NCI-H510A treated with DMSO at 0.1 percent for 48 hours (cell line): ENCODE measurements at regions not wholly inside any gene's neighbourhood (a gene's known extent, or its start where the extent isn't known, plus 50 kb on each side); places are given as distances from the start of the nearest gene placed in this dataset.
"Not testable (repeated sequence)": the region's sequence is repeated elsewhere in the genome, so short reads cannot be mapped to it uniquely, and the experiment has no call there.

Source experiments
- DNase-seq: peaks from one replicate; lab custom pipeline; 2025; lab: John Stamatoyannopoulos, UW

DNA sequence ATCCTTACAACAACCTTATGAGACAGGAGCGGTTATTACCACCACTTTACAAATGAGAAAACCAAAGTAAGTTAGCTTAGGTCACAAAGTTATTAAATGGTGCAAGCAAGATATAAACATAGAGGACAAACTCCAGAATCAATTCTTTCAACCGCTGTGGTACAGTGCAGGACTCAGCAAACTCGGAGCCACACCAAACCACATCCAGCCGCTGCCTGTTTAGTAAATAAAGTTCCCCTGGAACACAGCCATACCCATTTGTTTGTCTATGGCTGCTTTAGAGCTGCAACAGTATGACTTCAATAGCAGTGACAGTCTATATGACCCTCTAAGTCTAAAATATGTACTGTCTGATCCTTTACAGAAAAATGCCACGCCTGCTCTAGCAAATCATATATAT lies 1567.2 kb upstream of the WWC1 start:
- DNase-seq, result no peak

DNA sequence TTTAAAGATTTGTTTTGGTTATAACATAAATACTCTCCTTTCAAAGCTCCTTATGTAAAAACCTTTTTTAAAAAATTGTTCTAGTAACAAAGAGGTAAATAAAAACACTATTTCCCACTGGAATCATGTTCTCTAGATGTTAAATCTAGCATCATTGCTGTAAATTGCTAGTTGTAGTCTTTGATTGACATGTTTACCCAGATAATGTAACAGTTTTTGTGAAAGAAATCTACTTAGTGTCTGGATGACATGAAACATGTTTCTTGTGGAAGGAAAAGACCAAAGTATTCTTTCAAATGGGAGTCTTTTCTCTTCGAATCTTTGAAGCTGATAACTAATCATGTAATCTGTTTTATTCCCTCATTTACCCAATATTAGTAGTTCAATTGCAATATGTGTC lies 1565.9 kb upstream of the WWC1 start:
- no peak for DNase-seq

DNA sequence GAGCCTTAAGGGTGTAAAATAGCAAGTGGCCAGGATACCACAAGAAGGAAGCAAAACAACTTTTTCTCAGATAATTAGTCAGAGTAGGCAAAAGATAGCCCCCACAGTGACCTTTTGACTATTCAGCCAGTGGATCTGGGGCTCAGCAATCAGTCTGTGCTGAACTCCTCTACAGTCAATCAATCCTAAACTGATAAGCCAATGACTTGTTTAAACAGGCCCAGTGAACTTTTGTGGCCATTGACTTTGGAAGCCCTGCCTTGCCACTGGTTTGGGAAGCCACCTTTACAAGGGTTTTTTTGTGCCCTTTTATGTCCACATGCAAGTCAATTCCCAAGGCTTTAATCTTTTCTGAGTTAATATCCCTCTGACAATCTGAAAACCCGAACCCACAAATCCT lies 1565.0 kb upstream of the WWC1 start:
- no peak for DNase-seq

DNA sequence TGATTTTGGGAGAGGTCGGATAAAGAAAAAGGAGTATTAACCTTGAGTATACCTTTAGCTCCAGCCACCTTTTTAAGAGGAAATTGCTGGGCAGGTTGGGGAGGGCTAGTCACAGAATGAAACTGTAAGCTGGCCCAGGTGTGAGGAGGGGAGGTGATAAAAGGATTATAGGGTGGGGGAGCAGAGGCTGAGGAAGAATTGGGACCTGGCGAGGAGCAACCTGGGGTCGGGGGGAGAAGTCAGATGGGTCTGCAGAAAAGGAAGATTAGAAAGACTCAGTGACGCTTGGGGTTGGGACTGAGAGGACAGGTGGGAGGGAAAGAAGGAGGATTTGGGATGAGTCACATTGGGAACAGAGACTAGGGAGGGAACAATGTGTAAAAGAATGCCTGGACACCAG lies 1548.5 kb upstream of the WWC1 start:
- DNase-seq, result not testable (repeated sequence)

DNA sequence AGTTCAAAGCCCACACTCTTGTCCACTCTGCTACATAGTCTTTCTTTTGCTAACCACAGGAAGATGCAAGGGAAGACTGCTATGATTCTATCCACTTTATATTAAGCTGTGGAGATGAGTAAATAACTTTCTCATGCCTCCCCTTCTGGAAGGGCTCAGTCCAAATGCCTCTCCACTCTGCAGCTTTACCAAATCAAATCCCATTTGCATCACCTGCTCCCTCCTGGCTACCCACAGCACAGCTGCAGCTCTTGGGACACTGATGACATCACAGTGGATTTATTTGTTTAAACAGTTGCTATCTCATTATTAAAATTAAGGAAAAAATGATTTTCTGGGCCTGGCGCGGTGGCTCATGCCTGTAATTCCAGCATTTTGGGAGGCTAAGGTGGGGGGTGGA lies 1544.9 kb upstream of the WWC1 start:
- no peak for DNase-seq

DNA sequence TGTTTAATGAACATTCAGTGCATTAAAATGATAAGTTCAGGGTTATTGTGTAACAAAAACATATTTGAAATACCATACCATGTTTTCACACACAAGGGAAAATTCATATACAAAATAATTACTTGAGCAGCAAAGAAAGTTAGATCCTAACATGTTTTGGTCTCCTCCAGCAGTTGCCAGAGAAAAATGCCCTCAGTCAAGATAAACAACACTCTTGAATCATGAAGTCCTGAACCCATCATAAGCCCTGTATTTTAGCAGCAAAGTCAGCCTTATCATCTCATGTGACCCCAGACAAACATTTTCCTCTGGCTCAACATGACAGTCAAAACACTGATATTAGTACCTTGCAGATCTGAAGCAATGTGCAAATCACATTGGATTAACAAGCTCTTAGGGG lies 1541.1 kb upstream of the WWC1 start:
- DNase-seq, result no peak

DNA sequence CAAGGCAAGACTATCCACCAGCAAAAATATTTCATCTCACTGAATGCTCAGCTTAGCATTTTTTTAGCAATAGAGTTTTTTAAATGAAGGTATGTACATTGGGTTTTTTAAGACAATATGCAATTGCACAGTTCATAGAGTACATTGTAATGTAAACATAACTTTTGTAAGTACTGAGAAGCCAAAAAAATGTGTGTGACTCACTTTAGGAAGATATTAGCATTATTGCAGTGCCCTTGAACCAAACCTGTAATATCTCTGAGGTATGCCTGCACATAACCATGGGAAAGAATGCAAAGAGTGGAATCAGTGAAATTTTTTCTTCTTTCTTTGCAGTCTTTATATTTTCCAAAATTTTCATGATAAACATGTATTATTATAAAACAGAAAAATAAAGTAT lies 1533.3 kb upstream of the WWC1 start:
- DNase-seq, result no peak

DNA sequence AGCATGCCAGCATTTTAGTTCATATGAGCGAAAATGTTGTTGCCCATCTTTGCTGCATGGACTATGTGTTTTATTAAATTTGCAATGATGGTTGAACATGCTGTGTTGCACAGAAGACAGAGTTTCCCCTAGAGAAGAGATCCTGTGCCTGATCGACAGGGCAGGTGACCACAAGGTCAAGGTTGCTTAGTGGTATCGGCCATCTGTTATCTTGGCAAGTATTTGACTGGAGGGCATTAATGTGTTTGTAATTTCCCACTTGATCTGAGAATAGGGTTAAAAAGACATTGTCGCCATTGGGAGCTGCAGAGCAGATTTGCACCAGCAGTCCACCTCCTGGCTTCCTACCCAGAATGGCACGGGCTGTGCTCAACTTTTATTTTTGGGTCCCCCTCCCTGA lies 1523.6 kb upstream of the WWC1 start:
- no peak for DNase-seq

DNA sequence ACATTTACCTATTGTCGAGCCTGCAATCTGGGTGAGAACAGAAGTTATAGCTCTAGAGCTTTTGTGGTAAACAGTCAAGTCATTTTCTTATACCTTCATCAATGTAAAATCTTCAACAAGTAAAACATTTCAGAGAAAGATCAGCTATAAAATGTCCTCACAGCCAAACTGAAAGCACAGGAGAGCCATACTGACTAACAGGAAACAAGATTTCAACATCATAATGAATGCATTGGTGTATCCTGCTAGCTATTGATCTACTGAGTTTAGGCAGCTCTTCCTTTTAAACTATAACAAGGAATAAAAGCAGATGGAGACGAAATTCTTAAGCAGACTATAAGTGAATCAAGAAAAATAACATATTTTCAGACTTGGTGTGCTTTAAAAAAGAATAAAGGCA lies 1522.9 kb upstream of the WWC1 start:
- no peak for DNase-seq

DNA sequence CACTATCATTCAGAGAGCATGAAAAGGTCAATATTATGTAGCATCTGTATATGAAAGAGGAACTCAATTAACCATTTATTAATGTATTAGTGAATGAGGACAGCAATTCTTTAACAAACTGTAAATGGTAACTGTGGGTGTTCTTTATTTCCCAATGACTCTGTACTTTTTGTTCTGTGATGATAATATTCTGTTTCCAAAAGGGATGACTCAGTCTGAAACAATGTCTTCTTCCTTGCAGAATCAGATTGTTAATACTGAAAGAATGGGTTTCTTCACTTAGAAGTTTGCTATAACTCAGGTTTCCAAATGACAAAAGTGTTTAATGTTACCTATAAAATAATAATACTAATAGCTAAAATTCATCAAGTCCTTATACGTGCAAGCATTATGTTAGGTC lies 1518.7 kb upstream of the WWC1 start:
- no peak for DNase-seq

DNA sequence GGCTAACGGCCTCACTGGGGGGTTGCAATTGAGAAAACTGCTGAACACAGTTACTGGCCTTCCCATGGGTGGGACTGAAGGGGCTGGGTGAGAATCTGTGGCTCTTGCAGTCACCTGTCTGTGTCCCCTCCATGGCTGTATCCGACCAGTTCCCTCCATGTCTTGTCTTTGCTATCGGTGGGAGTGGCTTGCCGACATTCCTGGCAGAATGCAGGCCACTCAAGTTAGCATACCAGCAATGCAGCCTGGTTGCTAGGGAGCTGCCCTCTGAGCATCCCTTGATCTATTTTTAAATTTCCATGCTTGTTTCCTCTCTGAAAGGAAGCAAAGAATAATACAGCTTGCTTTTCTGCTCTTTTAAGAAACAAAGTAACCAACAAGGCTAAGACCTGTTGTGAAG lies 1509.7 kb upstream of the WWC1 start:
- DNase-seq, result no peak

DNA sequence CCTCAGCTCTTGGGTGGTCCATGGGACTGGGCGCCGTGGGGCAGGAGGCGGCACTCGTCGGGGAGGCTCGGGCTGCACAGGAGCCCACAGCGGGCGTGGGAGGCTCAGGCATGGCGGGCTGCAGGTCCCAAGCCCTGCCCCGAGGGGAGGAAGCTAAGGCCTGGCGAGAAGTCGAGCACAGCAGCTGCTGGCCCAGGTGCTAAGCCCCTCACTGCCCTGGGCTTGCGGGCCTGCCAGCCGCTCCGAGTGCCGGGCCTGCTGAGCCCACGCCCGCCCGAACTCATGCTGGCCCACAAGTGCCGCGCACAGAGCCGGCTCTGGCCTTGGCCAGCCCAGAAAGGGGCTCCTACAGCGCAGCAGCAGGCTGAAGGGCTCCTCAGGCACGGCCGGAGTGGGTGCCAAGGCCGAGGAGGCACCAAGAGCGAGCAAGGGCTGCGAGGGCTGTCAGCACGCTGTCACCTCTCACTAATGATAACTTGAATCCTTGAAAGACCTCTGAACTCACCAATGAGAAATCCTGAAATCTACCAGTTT lies 1506.8 kb upstream of the WWC1 start:
- no peak for DNase-seq

DNA sequence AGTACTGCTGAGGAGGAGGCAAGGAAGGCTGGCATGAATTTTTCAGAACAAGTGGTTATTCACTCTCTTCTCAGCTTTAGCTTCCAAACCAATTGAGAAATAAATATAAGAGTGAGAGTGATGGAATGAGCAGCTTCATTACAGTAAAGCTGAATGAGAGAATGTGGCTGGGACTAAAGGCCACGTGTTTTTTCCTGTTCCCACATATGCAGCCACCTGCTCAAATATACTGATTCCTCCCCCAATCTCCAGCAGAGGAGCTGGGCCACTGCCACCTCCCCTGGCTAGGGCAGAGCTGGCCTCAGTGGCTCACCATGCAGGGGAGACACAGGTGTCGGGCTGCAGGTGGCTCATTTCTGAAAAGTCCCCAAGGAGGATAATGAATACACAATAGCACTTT lies 1505.3 kb upstream of the WWC1 start:
- DNase-seq, result no peak

DNA sequence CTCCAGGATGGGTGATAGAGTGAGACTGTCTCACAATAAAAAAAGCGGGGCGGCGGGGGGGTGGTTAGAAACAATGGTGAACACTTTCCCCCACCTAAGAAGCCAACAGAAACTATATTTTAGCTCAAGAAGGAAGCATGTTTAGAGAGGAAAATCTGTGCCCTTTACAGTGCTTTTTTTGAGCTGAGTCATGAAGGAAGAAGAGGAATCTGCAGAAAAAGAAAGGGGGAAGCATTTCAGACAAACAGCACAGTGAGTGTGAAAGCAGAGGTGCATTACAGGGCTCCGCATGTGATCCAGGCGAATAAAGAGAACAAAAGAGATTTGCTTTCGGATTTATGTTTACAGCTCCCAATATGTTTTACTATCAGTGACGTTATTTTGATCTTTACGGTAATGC lies 1504.6 kb upstream of the WWC1 start:
- no peak for DNase-seq

DNA sequence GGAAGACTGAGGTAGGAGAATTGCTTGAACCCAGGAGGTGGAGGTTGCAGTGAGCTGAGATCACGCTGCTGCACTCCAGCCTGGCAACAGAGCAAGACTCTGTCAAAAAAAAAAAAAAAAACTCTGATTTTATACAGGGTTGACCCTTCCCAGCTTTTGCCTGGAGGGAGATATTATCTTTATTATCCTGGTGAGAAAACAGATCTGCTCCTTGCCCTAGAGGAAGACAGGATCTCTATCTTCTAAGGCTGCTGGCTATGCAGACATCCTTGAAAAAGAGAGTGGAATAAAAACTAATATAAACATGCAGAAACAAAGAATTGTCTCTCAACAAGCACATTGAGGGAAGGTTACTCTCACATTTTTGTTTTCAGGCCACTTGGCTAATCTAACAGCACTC lies 1503.4 kb upstream of the WWC1 start:
- no peak for DNase-seq

DNA sequence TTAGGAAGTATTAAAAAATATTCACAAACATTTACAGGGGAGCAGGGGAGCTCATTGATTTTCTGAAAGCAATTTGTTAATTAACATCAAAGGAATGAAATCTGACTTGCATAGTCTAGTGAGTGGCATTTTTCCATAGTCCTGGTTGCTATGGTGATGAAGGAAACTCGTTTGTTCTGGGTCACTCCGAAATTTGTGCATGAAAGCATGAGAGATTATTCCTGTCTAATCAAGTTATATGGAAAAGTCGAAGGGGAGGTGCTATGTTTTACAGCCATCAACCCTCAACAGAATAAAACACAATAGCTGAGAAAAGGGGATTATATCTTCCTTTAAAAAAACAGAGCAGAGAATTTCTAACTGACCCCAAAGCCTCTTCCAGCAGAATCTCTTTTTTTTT lies 1495.7 kb upstream of the WWC1 start:
- no peak for DNase-seq

DNA sequence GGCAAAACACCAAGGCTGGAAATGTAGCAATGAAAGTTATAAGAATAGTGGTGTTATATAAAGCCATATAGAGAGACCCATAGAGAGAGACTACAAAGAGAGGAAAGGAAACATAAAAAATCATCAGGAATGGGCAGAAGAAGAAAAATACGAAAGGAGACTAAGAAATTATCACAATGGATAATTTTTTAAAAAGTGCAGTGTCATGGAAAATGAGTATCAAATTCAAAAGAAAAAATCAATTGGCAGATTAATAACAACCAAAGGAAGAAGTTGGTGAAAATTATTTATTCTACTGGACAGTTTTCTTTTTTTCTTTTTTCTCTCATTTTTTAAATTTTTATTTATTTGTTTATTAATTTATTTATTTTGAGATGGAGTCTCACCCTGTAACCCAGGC lies 1488.4 kb upstream of the WWC1 start:
- no peak for DNase-seq

DNA sequence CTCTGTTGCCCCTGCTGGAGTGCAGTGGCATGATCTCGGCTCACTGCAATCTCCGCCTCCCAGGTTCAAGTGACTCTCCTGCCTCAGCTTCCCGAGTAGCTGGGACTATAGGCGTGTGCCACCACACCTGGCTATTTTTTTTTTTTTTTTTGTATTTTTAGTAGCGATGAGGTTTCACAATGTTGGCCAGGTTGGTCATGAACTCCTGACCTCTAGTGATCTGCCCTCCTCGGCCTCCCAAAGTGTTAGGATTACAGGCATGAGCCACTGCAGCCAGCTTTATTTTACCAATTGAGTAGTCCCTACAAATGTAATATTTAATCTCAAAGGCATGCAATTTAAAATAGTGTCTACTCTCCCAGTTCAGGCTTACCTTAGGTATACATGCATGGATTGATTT lies 1487.2 kb upstream of the WWC1 start:
- DNase-seq, result not testable (repeated sequence)

DNA sequence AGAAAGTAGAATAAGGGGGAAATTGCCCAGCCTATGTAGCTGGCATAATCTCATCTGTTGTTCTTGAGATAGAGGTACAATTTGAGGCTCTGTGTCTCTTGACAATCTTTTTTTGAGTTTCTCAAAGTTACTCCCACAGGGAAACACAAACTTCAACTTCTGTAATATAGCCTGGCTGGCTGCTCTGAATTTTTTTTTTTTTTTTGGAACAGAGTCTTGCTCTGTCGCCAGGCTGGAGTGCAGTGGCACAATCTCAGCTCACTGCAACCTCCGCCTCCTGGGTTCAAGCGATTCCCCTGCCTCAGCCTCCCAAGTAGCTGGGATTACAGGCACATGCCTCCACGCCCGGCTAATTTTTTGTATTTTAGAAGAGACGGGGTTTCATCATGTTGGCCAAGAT lies 1486.8 kb upstream of the WWC1 start:
- not testable (repeated sequence) for DNase-seq

DNA sequence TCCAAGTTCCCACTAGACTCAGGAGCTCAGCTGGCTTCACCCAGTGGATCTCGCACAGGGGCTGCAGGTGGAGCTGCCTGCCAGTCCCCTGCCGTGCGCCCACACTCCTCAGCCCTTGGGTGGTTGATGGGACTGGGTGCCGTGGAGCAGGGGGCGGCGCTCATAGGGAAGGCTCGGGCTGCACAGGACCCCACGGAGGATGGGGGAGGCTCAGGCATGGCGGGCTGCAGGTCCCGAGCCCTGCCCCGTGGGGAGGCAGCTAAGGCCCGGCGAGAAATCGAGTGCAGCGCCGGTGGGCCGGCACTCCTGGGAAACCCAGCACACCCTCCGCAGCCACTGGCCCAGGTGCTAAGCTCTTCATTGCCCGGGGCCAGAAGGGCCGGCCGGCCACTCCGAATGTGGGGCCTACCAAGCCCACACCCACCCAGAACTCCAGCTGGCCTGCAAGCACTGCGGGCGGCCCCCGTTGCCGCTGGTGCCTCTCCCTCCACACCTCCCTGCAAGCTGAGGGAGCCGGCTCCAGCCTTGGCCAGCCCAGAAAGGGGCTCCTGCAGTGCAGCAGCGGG lies 1481.3 kb upstream of the WWC1 start:
- DNase-seq, result not testable (repeated sequence)

DNA sequence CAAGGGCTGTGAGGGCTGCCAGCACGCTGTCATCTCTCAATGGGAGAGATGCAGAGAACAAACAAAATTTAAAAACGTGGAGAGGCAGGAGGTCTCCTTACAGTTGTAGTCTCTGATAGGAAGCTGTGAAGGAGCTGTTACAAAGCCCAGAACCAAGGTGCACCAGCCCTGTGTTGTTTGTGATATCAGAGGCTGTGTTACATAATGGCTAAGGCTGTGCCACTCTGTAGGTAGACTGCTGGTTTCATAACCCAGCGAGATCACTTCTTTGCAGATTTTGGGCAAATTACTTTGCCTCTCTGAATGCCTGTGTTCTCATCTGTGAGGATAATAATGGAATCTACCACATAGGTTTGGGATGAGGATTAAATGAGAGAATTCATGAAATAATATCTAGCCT lies 1480.7 kb upstream of the WWC1 start:
- DNase-seq, result no peak

DNA sequence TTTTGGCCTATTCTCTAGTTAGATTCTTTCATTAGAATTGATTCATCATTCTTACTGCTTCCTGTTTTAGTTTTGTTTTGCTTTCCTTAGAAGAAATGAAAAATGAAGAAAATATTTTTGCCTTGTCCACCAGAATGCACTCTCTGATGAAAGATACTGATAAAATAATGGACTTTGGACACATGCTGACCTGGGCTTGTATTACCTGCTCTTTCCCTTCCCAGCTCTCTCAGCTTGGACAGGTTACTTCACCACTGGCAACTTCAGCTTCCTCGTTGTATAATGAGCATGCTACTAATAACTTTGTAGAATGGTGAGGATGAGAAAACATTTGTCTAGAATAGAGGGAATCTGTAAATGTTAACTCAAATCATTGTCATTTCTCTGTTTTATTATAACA lies 1468.1 kb upstream of the WWC1 start:
- DNase-seq, result no peak

DNA sequence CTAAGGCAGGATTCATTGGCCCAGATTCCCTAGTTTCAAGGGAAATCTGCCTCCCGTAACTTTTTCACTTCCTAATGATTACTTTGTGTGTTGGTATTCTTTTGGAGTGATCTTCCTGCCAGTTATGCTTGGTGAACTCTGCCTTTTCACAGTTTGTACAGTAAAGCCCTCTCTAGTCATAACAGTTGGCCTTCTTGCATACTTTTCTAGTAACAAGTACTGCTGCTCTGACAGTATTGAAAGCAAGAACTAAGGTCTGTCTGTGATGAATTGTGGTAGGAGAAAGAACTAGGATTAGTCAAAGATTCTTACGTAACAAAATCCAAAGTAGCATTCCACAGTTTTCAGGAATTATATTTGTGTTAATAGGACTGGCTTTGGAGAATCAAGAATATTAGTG lies 1457.2 kb upstream of the WWC1 start:
- no peak for DNase-seq

DNA sequence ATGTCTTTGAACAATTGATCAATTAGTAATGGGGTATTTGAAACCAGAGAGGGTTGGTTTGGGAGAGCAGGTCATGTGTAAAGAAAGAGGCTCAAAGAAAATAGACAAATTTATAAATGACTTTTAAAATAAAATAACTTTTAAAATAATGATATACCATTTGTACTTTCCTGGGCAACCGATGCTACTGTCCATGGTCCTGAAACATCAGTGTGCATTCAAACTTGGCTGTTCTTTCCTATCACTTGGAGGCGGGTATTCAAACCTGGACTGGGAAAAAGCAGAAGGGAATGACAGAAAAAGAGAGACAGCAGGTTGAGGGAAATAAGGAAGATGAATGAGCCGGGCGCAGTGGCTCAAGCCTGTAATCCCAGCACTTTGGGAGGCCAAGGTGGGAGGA lies 1446.4 kb upstream of the WWC1 start:
- DNase-seq, result no peak

DNA sequence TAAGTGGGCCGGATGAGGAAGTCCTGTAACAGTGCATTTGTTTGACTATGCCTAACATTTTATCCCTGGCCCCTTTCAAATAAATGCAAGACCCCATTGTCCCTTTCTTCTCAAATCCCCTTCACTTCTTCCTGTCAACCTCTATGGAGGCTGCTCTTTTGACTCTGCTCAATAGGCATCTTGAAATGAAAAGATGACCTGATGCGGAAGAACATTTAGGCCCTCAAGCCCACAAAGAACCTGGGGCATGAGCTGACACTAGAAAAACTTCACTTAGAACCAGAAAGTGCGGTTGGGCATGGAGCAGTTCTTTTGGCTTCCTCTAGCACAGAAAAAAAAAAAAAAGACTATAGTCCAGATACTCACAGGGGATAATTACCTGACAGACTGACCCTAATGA lies 1434.7 kb upstream of the WWC1 start:
- no peak for DNase-seq
